Mucosa of descending colon (tissue), 3 donors: ENCODE measurements at regions not wholly inside any gene's neighbourhood (a gene's known extent, or its start where the extent isn't known, plus 50 kb on each side); places are given as distances from the start of the nearest gene placed in this dataset.

Experiments used
- ATAC-seq: fragments of 200-7000 bp; cut with Tn5 transposase; one replicate; pipeline ENCODE4 v1.9.1; 2020; ENCODE audit warnings: mild to moderate bottlenecking, moderate library complexity
- DNase-seq, 3 donors: peaks; one replicate each; pipeline ENCODE4 v3.0.0-alpha.2; 2020
- H3K36me3 ChIP-seq: fragments of 200-600 bp; one replicate; pipeline ENCODE4 v1.8.0; 2021; ENCODE audit warnings: low read depth, mild to moderate bottlenecking
- H3K4me1 ChIP-seq: fragments of 200-600 bp; one replicate; pipeline ENCODE4 v1.8.0; 2021; ENCODE audit warnings: low read depth, mild to moderate bottlenecking
- H3K4me3 ChIP-seq: fragments of 200-600 bp; one replicate; pipeline ENCODE4 v1.8.0; 2021; ENCODE audit warnings: mild to moderate bottlenecking
- H3K9me3 ChIP-seq: fragments of 200-600 bp; one replicate; pipeline ENCODE4 v1.8.0; 2021; ENCODE audit warnings: mild to moderate bottlenecking
- CTCF ChIP-seq: fragments of 200-600 bp; IDR thresholded peaks from one replicate; pipeline ENCODE4 v1.8.0; 2022; ENCODE audit warnings: antibody characterized with exemption, mild to moderate bottlenecking
- intact Hi-C, 2 donors: fragments of 100-400 bp; cut with DNase I in 1 of 2; cut with micrococcal nuclease in 1 of 2; formaldehyde crosslinking; loops; one replicate each; pipeline versions ENCODE4 v1.11.0 to v1.11.1; 2022; cut with DNase I, micrococcal nuclease
- donor health status: DM: no; HTN: no; CAD: no; lungs with moderate emphysema.
- donor health status: DM: no; HTN: no; CAD: no.
- donor health status: DM: no; HTN: yes; CAD: no.

- intact Hi-C loops = no loop called here
- ATAC-seq (no peak), DNase-seq (no peak)
- no peak overlapping the region for H3K4me3 ChIP-seq
- no peaks in the 10 kb centered on the region for H3K36me3 ChIP-seq
- TF ChIP-seq CTCF = no peak
- peaks cover 2% of the 10 kb centered on the region for H3K9me3 ChIP-seq
- H3K4me1 ChIP-seq = peaks cover 5% of the 10 kb centered on the region
Measured at GRCh38 chr10:44199991-44200655, 184.8 kb downstream of the CXCL12 start.

DNA sequence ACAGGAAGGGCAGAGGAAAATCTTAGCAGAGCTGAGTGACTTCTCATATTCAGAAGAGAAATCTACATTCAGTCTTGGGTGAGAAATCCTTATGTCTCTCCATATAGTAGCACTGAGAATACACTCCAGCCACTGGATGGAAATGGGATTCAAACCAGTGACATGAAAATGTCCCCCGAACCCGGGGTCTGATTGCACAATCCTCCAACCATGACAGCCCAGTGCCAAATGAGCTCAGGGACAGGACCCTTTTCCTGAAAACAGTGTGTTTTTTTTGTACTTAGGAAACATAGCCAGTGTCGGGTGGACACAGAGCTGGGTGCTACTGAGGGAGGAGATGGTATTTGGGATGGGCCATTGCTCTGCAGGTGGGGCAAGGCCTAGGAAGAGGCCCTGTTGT, 185.6 kb downstream of the CXCL12 start:
- Histone ChIP-seq H3K4me3 (no peak overlapping the region), H3K9me3 (peaks cover 2% of the 10 kb centered on the region), H3K4me1 (peaks cover 5% of the 10 kb centered on the region), H3K36me3 (no peaks in the 10 kb centered on the region)
- DNase-seq (no peak), ATAC-seq (no peak)
- intact Hi-C loops = no loop called here
- no peak for TF ChIP-seq CTCF

GRCh38 chr10:44198780-44199097, 186.2 kb downstream of the CXCL12 start:
- DNase-seq = no peak
- peaks cover 2% of the 10 kb centered on the region for H3K9me3 ChIP-seq
- no peak overlapping the region for H3K4me3 ChIP-seq
- no peak for TF ChIP-seq CTCF
- peak; percentile 6 for ATAC-seq
- intact Hi-C loops = no loop called here
- no peaks in the 10 kb centered on the region for H3K36me3 ChIP-seq
- peaks cover 5% of the 10 kb centered on the region for H3K4me1 ChIP-seq

DNA sequence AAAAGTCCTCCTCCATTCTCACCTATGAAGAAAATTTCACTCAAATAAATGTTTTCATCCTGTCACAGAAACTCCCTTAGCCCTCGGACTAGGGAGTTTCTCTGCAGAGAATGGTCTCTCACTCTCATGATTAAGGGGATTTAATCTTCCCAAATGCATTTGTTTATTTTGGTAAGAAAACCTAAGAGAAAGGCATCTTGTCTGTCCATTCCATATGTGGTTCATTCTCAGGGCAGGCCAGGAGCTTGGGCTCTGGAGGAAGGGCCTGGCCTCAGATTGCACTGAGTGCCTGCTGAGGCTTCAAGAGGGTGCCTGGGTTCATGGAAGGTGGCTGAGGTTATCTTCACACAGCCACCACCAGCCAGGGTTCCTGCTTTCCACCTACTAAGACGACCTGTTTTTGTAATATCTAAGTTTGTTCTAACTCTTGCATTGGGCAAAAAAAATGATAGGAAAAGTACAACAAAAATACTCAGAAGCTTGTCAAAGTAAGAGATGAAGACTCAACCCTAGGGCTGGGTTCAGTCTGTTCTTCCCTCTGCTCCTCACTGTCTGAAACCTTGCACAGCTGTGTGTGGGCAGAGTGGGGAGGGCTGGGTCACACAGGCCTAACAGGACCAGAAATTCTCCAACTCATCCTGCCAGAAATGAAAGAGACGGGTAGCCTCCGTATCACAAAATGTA, 186.7 kb downstream of the CXCL12 start:
- no peaks in the 10 kb centered on the region for H3K36me3 ChIP-seq
- ATAC-seq = no peak
- peaks cover 2% of the 10 kb centered on the region for H3K9me3 ChIP-seq
- peaks cover 5% of the 10 kb centered on the region for H3K4me1 ChIP-seq
- DNase-seq = no peak
- TF ChIP-seq CTCF = no peak
- no peak overlapping the region for H3K4me3 ChIP-seq
- intact Hi-C loops = no loop called here

- H3K4me1 ChIP-seq = peaks cover 5% of the 10 kb centered on the region
- no peak overlapping the region for H3K4me3 ChIP-seq
- H3K9me3 ChIP-seq = peaks cover 2% of the 10 kb centered on the region
- ATAC-seq = no peak
- H3K36me3 ChIP-seq = no peaks in the 10 kb centered on the region
- intact Hi-C loops = no loop called here
- no peak for DNase-seq
- no peak for TF ChIP-seq CTCF
Measured at GRCh38 chr10:44197646-44198045, 187.3 kb downstream of the CXCL12 start.
